GM23338 (cell line): ENCODE measurements at regions not wholly inside any gene's neighbourhood (a gene's known extent, or its start where the extent isn't known, plus 50 kb on each side); places are given as distances from the start of the nearest gene placed in this dataset.

ENCODE experiments used
- ATAC-seq: fragments of 200-7000 bp; cut with Tn5 transposase; 3 replicates; pipeline ENCODE4 v1.9.1; 2020
- DNase-seq: peaks from one replicate; pipeline ENCODE4 v3.0.0-alpha.2; 2015; ENCODE audit warnings: low spot score
- H2AFZ ChIP-seq: fragments of 200-600 bp; sonication (generic); 2 replicates; pipeline ENCODE4 v1.8.0; 2016; ENCODE audit warnings: antibody characterized with exemption, mild to moderate bottlenecking, moderate library complexity
- H3F3A ChIP-seq: fragments of 200-600 bp; sonication (generic); replicated peaks from 2 replicates; pipeline ENCODE4 v1.8.0; 2017; ENCODE audit warnings: antibody characterized with exemption, mixed run types, low read depth
- H3K27ac ChIP-seq: fragments of 200-600 bp; sonication (generic); 2 replicates; pipeline ENCODE4 v1.6.1; 2016; ENCODE audit warnings: low read depth
- H3K27me3 ChIP-seq: fragments of 200-600 bp; sonication (generic); 2 replicates; pipeline ENCODE4 v1.8.0; 2016; ENCODE audit warnings: mild to moderate bottlenecking, mixed run types, moderate library complexity; ENCODE audit not compliant: insufficient read depth
- H3K36me3 ChIP-seq: fragments of 200-600 bp; sonication (generic); 2 replicates; pipeline ENCODE4 v1.8.0; 2016; ENCODE audit warnings: mild to moderate bottlenecking; ENCODE audit not compliant: insufficient read depth
- H3K4me1 ChIP-seq: fragments of 200-600 bp; sonication (generic); 2 replicates; pipeline ENCODE4 v1.8.0; 2016; ENCODE audit warnings: mild to moderate bottlenecking, moderate library complexity; ENCODE audit not compliant: insufficient read depth
- H3K4me2 ChIP-seq: fragments of 200-600 bp; sonication (generic); 2 replicates; pipeline ENCODE4 v1.7.1; 2017; ENCODE audit warnings: mixed run types
- H3K4me3 ChIP-seq: fragments of 200-600 bp; sonication (generic); 2 replicates; pipeline ENCODE4 v1.6.1; 2016; ENCODE audit warnings: mixed run types
- H3K79me2 ChIP-seq: fragments of 200-600 bp; sonication (generic); replicated peaks from 2 replicates; pipeline ENCODE4 v1.8.0; 2017; ENCODE audit warnings: mild to moderate bottlenecking; ENCODE audit not compliant: insufficient read depth
- H3K9me2 ChIP-seq: fragments of 200-600 bp; sonication (generic); 2 replicates; pipeline ENCODE4 v1.8.0; 2017; ENCODE audit not compliant: insufficient read depth
- H4K20me1 ChIP-seq: fragments of 200-600 bp; sonication (generic); replicated peaks from 2 replicates; pipeline ENCODE4 v1.8.0; 2017; ENCODE audit warnings: mild to moderate bottlenecking; ENCODE audit not compliant: insufficient read depth
- H3K27ac Mint-ChIP-seq: 2 replicates; pipeline ENCODE4 v1.8.0; 2020; ENCODE audit warnings: inconsistent platforms, mild to moderate bottlenecking, moderate library complexity, mixed read lengths
- H3K27me3 Mint-ChIP-seq: 3 replicates; pipeline ENCODE4 v1.8.0; 2022; ENCODE audit warnings: low read depth, mild to moderate bottlenecking, moderate library complexity, mixed read lengths, inconsistent platforms; ENCODE audit not compliant: insufficient read depth, poor library complexity
- H3K36me3 Mint-ChIP-seq: 3 replicates; pipeline ENCODE4 v1.8.0; 2021; ENCODE audit warnings: low read depth, mild to moderate bottlenecking, inconsistent platforms, moderate library complexity, mixed read lengths
- H3K4me1 Mint-ChIP-seq: 3 replicates; pipeline ENCODE4 v1.8.0; 2020; ENCODE audit warnings: mild to moderate bottlenecking, inconsistent platforms, mixed read lengths
- H3K4me3 Mint-ChIP-seq: 3 replicates; pipeline ENCODE4 v1.8.0; 2021; ENCODE audit warnings: moderate library complexity, mild to moderate bottlenecking, inconsistent platforms, mixed read lengths
- H3K9me3 Mint-ChIP-seq: 3 replicates; pipeline ENCODE4 v1.8.0; 2020; ENCODE audit warnings: moderate library complexity, mild to moderate bottlenecking, inconsistent platforms, mixed read lengths
- CREB1 ChIP-seq: fragments of 250-450 bp; sonication (Bioruptor Pico); IDR thresholded peaks from 2 replicates; pipeline ENCODE4 v1.5.0; 2020; ENCODE audit warnings: low read depth, mild to moderate bottlenecking, moderate library complexity
- ETS1 ChIP-seq: IDR thresholded peaks from 2 replicates; pipeline ENCODE4 v1.6.1; 2016; ENCODE audit warnings: antibody characterized with exemption
- EZH2 ChIP-seq: fragments of 200-600 bp; sonication (generic); IDR thresholded peaks from one replicate; pipeline ENCODE4 v1.8.0; 2017; ENCODE audit warnings: antibody characterized with exemption, mild to moderate bottlenecking, low read depth; ENCODE audit not compliant: unreplicated experiment
- EZH2phosphoT487 ChIP-seq: fragments of 200-600 bp; sonication (generic); IDR thresholded peaks from one replicate; pipeline ENCODE4 v1.8.1; 2018; ENCODE audit warnings: antibody characterized with exemption; ENCODE audit not compliant: unreplicated experiment
- JUNB ChIP-seq: IDR thresholded peaks from one replicate; pipeline ENCODE4 v1.6.1; 2016; ENCODE audit warnings: antibody characterized with exemption; ENCODE audit not compliant: unreplicated experiment
- NANOG ChIP-seq: IDR thresholded peaks from 2 replicates; pipeline ENCODE4 v1.6.1; 2016; ENCODE audit warnings: antibody characterized with exemption, borderline replicate concordance
- POLR2AphosphoS5 ChIP-seq: IDR thresholded peaks from 2 replicates; pipeline ENCODE4 v1.6.1; 2016; ENCODE audit warnings: antibody characterized with exemption, low read depth
- REST ChIP-seq: IDR thresholded peaks from one replicate; pipeline ENCODE4 v1.6.1; 2018; ENCODE audit warnings: antibody characterized with exemption; ENCODE audit not compliant: unreplicated experiment
- STAT1 ChIP-seq: IDR thresholded peaks from one replicate; pipeline ENCODE4 v1.6.1; 2016; ENCODE audit warnings: antibody characterized with exemption; ENCODE audit not compliant: unreplicated experiment
- ZNF331 ChIP-seq: fragments of 250-450 bp; sonication (Bioruptor Pico); IDR thresholded peaks from 2 replicates; pipeline ENCODE4 v1.5.0; 2020; ENCODE audit warnings: low read depth, mild to moderate bottlenecking, moderate library complexity
- ZNF462 ChIP-seq: fragments of 250-450 bp; sonication (Bioruptor Pico); IDR thresholded peaks from 2 replicates; pipeline ENCODE4 v1.5.0; 2020; ENCODE audit warnings: mild to moderate bottlenecking, moderate library complexity

- no peak overlapping the region for H3K4me3 Mint-ChIP-seq
- ATAC-seq (no peak), DNase-seq (no peak)
- H3K4me1 Mint-ChIP-seq, result no peaks in the 10 kb centered on the region; the same call in 2 of the 3 replicates
- Histone ChIP-seq H4K20me1 (no peaks in the 10 kb centered on the region), H3K79me2 (no peaks in the 10 kb centered on the region), H3K4me2 (no peak overlapping the region), H3F3A (no peaks in the 10 kb centered on the region), H2AFZ (no peak overlapping the region), H3K36me3 (no peaks in the 10 kb centered on the region), H3K27me3 (no peaks in the 10 kb centered on the region), H3K4me3 (no peak overlapping the region), H3K9me2 (no peaks in the 10 kb centered on the region), H3K27ac (no peak overlapping the region), H3K4me1 (no peaks in the 10 kb centered on the region)
- H3K9me3 Mint-ChIP-seq, result no peaks in the 10 kb centered on the region
- H3K27me3 Mint-ChIP-seq, result no peaks in the 10 kb centered on the region
- H3K27ac Mint-ChIP-seq, result no peak overlapping the region
- TF ChIP-seq REST, result no peak
- no peak for TF ChIP-seq POLR2AphosphoS5
- TF ChIP-seq EZH2phosphoT487, result no peak
- H3K36me3 Mint-ChIP-seq, result no peaks in the 10 kb centered on the region
These were observed 1162.9 kb upstream of the WWC1 start for GRCh38 chr5:167128581-167128980.

GRCh38 chr5:167140548-167141291 lies 1150.7 kb upstream of the WWC1 start:
- Histone ChIP-seq H3K36me3 (no peaks in the 10 kb centered on the region), H3F3A (no peaks in the 10 kb centered on the region), H3K4me3 (no peak overlapping the region), H3K27ac (no peak overlapping the region), H3K4me2 (no peak overlapping the region), H3K79me2 (no peaks in the 10 kb centered on the region), H3K27me3 (no peaks in the 10 kb centered on the region), H3K9me2 (no peaks in the 10 kb centered on the region), H4K20me1 (no peaks in the 10 kb centered on the region), H3K4me1 (peaks cover 7% of the 10 kb centered on the region; the same call in 1 of the 2 replicates), H2AFZ (no peak overlapping the region)
- Mint-ChIP-seq H3K27me3 (no peaks in the 10 kb centered on the region), H3K4me3 (no peak overlapping the region), H3K4me1 (no peaks in the 10 kb centered on the region), H3K36me3 (no peaks in the 10 kb centered on the region), H3K9me3 (0 out of 3 replicates have a peak, but pooled peaks cover 3% of the 10 kb centered on the region), H3K27ac (no peak overlapping the region)
- ATAC-seq (no peak), DNase-seq (no peak)
- TF ChIP-seq JUNB (no peak), ZNF462 (no peak), ZNF331 (CRISPR knock-in tag) (no peak), EZH2 (no peak), NANOG (no peak), ETS1 (no peak), EZH2phosphoT487 (no peak), STAT1 (no peak), CREB1 (CRISPR knock-in tag) (no peak)
